K562 (cell line): ENCODE measurements at regions not wholly inside any gene's neighbourhood (a gene's known extent, or its start where the extent isn't known, plus 50 kb on each side); places are given as distances from the start of the nearest gene placed in this dataset.

Source experiments
- ATF1 ChIP-seq, 2 experiments: fragments of 450-650 bp in 1 of 2; IDR thresholded peaks; 2 replicates each; pipeline ENCODE4 v1.6.1; 2016; ENCODE audit warnings: missing compliant biosample characterization in 1 of 2, missing genetic modification characterization in 1 of 2
- FOXJ2 ChIP-seq: fragments of 200-800 bp; sonication (Bioruptor generic); IDR thresholded peaks from 2 replicates; pipeline ENCODE4 v1.6.1; 2016; ENCODE audit warnings: missing genetic modification characterization, missing compliant biosample characterization
- HDGF ChIP-seq: fragments of 450-650 bp; IDR thresholded peaks from 2 replicates; pipeline ENCODE4 v1.6.1; 2016
- IRF2 ChIP-seq: sonication (generic); formaldehyde crosslinking; IDR thresholded peaks from 2 replicates; pipeline ENCODE4 v1.8.1; 2022; ENCODE audit warnings: mild to moderate bottlenecking, missing genetic modification reagents
- MAFK ChIP-seq: IDR thresholded peaks from 2 replicates; pipeline ENCODE4 v1.6.1; 2011; ENCODE audit warnings: low read length, improper control_type of control experiment
- MEF2D ChIP-seq: conservative IDR thresholded peaks from 2 replicates; pipeline ENCODE4 v1.6.1; 2016; ENCODE audit warnings: low read depth, missing genetic modification characterization, missing compliant biosample characterization
- MGA ChIP-seq: fragments of 450-650 bp; IDR thresholded peaks from 2 replicates; pipeline ENCODE4 v1.6.1; 2016; ENCODE audit warnings: mild to moderate bottlenecking, moderate library complexity
- NUFIP1 ChIP-seq: fragments of 450-650 bp; IDR thresholded peaks from 2 replicates; pipeline ENCODE4 v1.6.1; 2018; ENCODE audit not compliant: partially characterized antibody
- PRMT5 ChIP-seq: sonication (generic); formaldehyde crosslinking; IDR thresholded peaks from 2 replicates; pipeline ENCODE4 v1.5.0; 2020; ENCODE audit warnings: missing genetic modification reagents
- SRF ChIP-seq, 2 experiments: fragments of 250-450, 450-650 bp in 1 of 2; sonication (Bioruptor Pico) in 1 of 2; sonication (generic) in 1 of 2; formaldehyde crosslinking; IDR thresholded peaks; 2 replicates each; pipeline versions ENCODE4 v1.5.0 to v1.5.1; 2020 to 2022; ENCODE audit warnings: mild to moderate bottlenecking in 1 of 2, missing genetic modification reagents in 1 of 2
- TAF9B ChIP-seq: fragments of 450-650 bp; IDR thresholded peaks from 2 replicates; pipeline ENCODE4 v1.6.1; 2018; ENCODE audit warnings: mild to moderate bottlenecking; ENCODE audit not compliant: partially characterized antibody
- TFAM ChIP-seq: fragments of 250-450 bp; sonication (Bioruptor Pico); conservative IDR thresholded peaks from 2 replicates; pipeline ENCODE4 v1.5.0; 2021; ENCODE audit warnings: mild to moderate bottlenecking, moderate library complexity
- ZC3H8 ChIP-seq: fragments of 450-650 bp; IDR thresholded peaks from 2 replicates; pipeline ENCODE4 v1.6.1; 2017
- ZKSCAN8 ChIP-seq: fragments of 200-800 bp; sonication (Bioruptor generic); IDR thresholded peaks from 2 replicates; pipeline ENCODE4 v1.6.1; 2016; ENCODE audit warnings: missing genetic modification characterization, missing compliant biosample characterization
- ZNF175 ChIP-seq: fragments of 200-800 bp; sonication (Bioruptor generic); IDR thresholded peaks from 2 replicates; pipeline ENCODE4 v1.6.1; 2016; ENCODE audit warnings: low read depth, mild to moderate bottlenecking, missing genetic modification characterization, missing compliant biosample characterization
- ZNF311 ChIP-seq: fragments of 250-450 bp; sonication (Bioruptor Pico); IDR thresholded peaks from 2 replicates; pipeline ENCODE4 v1.4.0; 2020; ENCODE audit warnings: mild to moderate bottlenecking, moderate library complexity
- ZNF77 ChIP-seq: fragments of 250-450 bp; sonication (Bioruptor Pico); IDR thresholded peaks from 2 replicates; pipeline ENCODE4 v1.5.0; 2020
- TF ChIP-seq, protein P1 (sequence below): fragments of 450-650 bp; conservative IDR thresholded peaks from 2 replicates; pipeline ENCODE4 v1.6.1; 2016; ENCODE audit warnings: missing genetic modification characterization, low read depth, mild to moderate bottlenecking, control low read depth, missing compliant biosample characterization

- TF ChIP-seq ZNF175 (no peak), ATF1 (CRISPR knock-in tag; IDR thresholded peaks at IDR 0.05) (no peak), ATF1 (tag; IDR thresholded peaks at IDR 0.05) (0 out of 2 replicates have a peak, but pooled peaks have one; percentile 40), ZNF311 (no peak), PRMT5 (CRISPR knock-in tag) (no peak), SRF (CRISPR knock-in tag; IDR thresholded peaks at IDR 0.05) (no peak), MEF2D (tag) (0 out of 2 replicates have a peak, but pooled peaks have one; percentile 31), IRF2 (CRISPR knock-in tag) (peak; percentile 100), MAFK (no peak), ZNF77 (CRISPR knock-in tag) (no peak), TFAM (CRISPR knock-in tag) (no peak), MGA (no peak), HDGF (no peak), ZC3H8 (no peak), NUFIP1 (no peak), ZKSCAN8 (no peak), FOXJ2 (no peak), TAF9B (peak; percentile 75)
- TF ChIP-seq, protein P1, sequence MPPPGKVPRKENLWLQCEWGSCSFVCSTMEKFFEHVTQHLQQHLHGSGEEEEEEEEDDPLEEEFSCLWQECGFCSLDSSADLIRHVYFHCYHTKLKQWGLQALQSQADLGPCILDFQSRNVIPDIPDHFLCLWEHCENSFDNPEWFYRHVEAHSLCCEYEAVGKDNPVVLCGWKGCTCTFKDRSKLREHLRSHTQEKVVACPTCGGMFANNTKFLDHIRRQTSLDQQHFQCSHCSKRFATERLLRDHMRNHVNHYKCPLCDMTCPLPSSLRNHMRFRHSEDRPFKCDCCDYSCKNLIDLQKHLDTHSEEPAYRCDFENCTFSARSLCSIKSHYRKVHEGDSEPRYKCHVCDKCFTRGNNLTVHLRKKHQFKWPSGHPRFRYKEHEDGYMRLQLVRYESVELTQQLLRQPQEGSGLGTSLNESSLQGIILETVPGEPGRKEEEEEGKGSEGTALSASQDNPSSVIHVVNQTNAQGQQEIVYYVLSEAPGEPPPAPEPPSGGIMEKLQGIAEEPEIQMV (tag): no peak
These were observed 924.3 kb upstream of the CDH10 start (continued) for GRCh38 chr5:25568989-25569625.
